ENCODE measurements at regions not wholly inside any gene's neighbourhood (a gene's known extent, or its start where the extent isn't known, plus 50 kb on each side); places are given as distances from the start of the nearest gene placed in this dataset.

DNA sequence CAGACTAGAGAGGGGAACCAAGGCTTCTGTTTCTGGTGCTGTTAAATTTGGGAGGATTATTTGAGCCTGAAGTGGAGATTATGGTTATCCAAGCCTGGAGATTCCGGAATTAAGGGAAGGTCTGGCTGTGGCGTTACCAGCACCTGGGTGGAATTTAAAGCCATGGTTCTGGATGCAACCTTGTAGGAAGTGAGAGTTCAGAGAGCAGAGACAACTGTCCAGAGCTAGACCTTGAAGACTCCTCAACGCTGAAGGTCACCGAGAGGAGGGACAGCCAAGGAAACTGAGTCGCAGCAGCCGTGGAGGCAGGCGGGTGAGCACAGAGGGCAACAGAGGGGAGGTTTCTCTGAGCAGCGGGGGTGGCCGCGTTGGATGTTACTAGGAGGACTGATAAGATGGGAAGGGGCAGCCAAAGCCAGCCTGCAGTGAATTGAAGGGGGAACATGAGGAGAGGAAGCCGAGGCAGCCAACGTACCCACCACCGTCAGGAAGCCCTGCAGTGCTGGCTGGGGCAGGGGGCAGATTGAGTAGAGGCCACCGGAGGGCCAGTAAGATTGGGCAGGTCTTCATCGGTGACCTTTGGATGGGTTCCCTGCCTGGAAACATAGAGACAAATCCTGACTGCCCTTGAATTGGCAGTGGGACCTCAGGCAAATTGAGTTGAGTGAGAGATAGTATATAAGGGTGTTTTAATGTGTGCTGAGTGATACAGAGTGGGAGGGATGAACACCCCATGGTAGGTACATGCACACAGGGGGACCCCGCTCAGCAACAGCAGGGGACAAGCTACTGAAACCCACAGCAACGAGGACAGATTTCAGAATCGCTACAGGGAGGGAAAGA is 90.3 kb downstream of the SNX5 start (continued):
- TF ChIP-seq, protein P1, sequence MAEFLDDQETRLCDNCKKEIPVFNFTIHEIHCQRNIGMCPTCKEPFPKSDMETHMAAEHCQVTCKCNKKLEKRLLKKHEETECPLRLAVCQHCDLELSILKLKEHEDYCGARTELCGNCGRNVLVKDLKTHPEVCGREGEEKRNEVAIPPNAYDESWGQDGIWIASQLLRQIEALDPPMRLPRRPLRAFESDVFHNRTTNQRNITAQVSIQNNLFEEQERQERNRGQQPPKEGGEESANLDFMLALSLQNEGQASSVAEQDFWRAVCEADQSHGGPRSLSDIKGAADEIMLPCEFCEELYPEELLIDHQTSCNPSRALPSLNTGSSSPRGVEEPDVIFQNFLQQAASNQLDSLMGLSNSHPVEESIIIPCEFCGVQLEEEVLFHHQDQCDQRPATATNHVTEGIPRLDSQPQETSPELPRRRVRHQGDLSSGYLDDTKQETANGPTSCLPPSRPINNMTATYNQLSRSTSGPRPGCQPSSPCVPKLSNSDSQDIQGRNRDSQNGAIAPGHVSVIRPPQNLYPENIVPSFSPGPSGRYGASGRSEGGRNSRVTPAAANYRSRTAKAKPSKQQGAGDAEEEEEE (CRISPR knock-in tag; IDR thresholded peaks at IDR 0.05; ENCODE audit: borderline replicate concordance): no peak
- TF ChIP-seq RARG (CRISPR knock-in tag; IDR thresholded peaks at IDR 0.05; ENCODE audit: low read depth) (no peak), TCF12 (IDR thresholded peaks at IDR 0.05) (no peak), TCF12 (CRISPR knock-in tag; IDR thresholded peaks at IDR 0.05) (no peak), TBP (CRISPR knock-in tag; IDR thresholded peaks at IDR 0.05) (no peak), PPARG (CRISPR knock-in tag; conservative IDR thresholded peaks at IDR 0.05) (no peak), MTA1 (CRISPR knock-in tag; IDR thresholded peaks at IDR 0.05; ENCODE audit: borderline replicate concordance) (peak; percentile 59; the same call in 1 of the 2 replicates), CBX5 (CRISPR knock-in tag; IDR thresholded peaks at IDR 0.05; ENCODE audit: borderline replicate concordance) (no peak), WIZ (CRISPR knock-in tag; IDR thresholded peaks at IDR 0.05) (no peak; the same call in 1 of the 2 replicates), ZNF790 (CRISPR knock-in tag; IDR thresholded peaks at IDR 0.05; ENCODE audit: borderline replicate concordance) (no peak; the same call in 1 of the 2 replicates), NR2C2 (CRISPR knock-in tag; IDR thresholded peaks at IDR 0.05; ENCODE audit: borderline replicate concordance) (no peak), MLLT10 (CRISPR knock-in tag; IDR thresholded peaks at IDR 0.05) (no peak), SP4 (CRISPR knock-in tag; IDR thresholded peaks at IDR 0.05) (peak; percentile 53; the same call in 1 of the 2 replicates)
- TF ChIP-seq, protein P2, sequence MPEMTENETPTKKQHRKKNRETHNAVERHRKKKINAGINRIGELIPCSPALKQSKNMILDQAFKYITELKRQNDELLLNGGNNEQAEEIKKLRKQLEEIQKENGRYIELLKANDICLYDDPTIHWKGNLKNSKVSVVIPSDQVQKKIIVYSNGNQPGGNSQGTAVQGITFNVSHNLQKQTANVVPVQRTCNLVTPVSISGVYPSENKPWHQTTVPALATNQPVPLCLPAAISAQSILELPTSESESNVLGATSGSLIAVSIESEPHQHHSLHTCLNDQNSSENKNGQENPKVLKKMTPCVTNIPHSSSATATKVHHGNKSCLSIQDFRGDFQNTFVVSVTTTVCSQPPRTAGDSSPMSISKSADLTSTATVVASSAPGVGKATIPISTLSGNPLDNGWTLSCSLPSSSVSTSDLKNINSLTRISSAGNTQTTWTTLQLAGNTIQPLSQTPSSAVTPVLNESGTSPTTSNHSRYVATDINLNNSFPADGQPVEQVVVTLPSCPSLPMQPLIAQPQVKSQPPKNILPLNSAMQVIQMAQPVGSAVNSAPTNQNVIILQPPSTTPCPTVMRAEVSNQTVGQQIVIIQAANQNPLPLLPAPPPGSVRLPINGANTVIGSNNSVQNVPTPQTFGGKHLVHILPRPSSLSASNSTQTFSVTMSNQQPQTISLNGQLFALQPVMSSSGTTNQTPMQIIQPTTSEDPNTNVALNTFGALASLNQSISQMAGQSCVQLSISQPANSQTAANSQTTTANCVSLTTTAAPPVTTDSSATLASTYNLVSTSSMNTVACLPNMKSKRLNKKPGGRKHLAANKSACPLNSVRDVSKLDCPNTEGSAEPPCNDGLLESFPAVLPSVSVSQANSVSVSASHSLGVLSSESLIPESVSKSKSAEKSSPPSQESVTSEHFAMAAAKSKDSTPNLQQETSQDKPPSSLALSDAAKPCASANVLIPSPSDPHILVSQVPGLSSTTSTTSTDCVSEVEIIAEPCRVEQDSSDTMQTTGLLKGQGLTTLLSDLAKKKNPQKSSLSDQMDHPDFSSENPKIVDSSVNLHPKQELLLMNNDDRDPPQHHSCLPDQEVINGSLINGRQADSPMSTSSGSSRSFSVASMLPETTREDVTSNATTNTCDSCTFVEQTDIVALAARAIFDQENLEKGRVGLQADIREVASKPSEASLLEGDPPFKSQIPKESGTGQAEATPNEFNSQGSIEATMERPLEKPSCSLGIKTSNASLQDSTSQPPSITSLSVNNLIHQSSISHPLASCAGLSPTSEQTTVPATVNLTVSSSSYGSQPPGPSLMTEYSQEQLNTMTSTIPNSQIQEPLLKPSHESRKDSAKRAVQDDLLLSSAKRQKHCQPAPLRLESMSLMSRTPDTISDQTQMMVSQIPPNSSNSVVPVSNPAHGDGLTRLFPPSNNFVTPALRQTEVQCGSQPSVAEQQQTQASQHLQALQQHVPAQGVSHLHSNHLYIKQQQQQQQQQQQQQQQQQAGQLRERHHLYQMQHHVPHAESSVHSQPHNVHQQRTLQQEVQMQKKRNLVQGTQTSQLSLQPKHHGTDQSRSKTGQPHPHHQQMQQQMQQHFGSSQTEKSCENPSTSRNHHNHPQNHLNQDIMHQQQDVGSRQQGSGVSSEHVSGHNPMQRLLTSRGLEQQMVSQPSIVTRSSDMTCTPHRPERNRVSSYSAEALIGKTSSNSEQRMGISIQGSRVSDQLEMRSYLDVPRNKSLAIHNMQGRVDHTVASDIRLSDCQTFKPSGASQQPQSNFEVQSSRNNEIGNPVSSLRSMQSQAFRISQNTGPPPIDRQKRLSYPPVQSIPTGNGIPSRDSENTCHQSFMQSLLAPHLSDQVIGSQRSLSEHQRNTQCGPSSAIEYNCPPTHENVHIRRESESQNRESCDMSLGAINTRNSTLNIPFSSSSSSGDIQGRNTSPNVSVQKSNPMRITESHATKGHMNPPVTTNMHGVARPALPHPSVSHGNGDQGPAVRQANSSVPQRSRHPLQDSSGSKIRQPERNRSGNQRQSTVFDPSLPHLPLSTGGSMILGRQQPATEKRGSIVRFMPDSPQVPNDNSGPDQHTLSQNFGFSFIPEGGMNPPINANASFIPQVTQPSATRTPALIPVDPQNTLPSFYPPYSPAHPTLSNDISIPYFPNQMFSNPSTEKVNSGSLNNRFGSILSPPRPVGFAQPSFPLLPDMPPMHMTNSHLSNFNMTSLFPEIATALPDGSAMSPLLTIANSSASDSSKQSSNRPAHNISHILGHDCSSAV (CRISPR knock-in tag; IDR thresholded peaks at IDR 0.05; ENCODE audit: borderline replicate concordance): no peak
- TF ChIP-seq, protein P3, sequence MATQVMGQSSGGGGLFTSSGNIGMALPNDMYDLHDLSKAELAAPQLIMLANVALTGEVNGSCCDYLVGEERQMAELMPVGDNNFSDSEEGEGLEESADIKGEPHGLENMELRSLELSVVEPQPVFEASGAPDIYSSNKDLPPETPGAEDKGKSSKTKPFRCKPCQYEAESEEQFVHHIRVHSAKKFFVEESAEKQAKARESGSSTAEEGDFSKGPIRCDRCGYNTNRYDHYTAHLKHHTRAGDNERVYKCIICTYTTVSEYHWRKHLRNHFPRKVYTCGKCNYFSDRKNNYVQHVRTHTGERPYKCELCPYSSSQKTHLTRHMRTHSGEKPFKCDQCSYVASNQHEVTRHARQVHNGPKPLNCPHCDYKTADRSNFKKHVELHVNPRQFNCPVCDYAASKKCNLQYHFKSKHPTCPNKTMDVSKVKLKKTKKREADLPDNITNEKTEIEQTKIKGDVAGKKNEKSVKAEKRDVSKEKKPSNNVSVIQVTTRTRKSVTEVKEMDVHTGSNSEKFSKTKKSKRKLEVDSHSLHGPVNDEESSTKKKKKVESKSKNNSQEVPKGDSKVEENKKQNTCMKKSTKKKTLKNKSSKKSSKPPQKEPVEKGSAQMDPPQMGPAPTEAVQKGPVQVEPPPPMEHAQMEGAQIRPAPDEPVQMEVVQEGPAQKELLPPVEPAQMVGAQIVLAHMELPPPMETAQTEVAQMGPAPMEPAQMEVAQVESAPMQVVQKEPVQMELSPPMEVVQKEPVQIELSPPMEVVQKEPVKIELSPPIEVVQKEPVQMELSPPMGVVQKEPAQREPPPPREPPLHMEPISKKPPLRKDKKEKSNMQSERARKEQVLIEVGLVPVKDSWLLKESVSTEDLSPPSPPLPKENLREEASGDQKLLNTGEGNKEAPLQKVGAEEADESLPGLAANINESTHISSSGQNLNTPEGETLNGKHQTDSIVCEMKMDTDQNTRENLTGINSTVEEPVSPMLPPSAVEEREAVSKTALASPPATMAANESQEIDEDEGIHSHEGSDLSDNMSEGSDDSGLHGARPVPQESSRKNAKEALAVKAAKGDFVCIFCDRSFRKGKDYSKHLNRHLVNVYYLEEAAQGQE (IDR thresholded peaks at IDR 0.05; ENCODE audit: borderline replicate concordance in 1 of 2, low read depth in 1 of 2, low read length in 2 of 2): no peak

All from HepG2 (cell line).